Epithelial cell of proximal tubule (primary cell): ENCODE measurements at regions not wholly inside any gene's neighbourhood (a gene's known extent, or its start where the extent isn't known, plus 50 kb on each side); places are given as distances from the start of the nearest gene placed in this dataset.

Experiments
- DNase-seq: peaks from one replicate; pipeline ENCODE4 v3.0.0-alpha.2; 2011; ENCODE audit warnings: low read depth
- H3K4me3 ChIP-seq: 2 replicates; pipeline ENCODE4 v1.5.1; 2011; ENCODE audit warnings: low read depth, mild to moderate bottlenecking, low read length
- TF ChIP-seq, protein P1 (sequence below): conservative IDR thresholded peaks from 2 replicates; pipeline ENCODE4 v1.5.1; 2012; ENCODE audit warnings: low read depth, mild to moderate bottlenecking, low read length

DNA sequence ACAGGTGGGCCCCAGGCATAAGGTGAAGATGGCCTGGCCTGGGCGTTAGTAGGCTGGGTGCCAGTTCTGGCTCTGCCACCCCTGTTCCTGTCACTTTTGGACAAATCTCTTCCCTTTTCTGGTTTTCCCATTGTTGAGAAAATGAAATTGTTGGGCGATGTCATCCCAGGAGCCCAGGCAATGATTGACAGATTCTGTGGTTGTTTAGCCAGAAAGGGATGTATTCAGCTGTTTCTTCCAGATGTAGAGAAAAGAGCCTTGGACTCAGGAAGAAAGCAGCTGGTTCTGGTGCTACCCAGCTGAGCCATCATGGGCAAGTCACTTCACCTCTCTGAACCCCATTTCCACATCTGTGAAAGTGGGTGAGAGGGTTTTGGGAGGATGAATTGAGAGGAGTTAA is 60.1 kb upstream of the MRTFB start:
- TF ChIP-seq, protein P1, sequence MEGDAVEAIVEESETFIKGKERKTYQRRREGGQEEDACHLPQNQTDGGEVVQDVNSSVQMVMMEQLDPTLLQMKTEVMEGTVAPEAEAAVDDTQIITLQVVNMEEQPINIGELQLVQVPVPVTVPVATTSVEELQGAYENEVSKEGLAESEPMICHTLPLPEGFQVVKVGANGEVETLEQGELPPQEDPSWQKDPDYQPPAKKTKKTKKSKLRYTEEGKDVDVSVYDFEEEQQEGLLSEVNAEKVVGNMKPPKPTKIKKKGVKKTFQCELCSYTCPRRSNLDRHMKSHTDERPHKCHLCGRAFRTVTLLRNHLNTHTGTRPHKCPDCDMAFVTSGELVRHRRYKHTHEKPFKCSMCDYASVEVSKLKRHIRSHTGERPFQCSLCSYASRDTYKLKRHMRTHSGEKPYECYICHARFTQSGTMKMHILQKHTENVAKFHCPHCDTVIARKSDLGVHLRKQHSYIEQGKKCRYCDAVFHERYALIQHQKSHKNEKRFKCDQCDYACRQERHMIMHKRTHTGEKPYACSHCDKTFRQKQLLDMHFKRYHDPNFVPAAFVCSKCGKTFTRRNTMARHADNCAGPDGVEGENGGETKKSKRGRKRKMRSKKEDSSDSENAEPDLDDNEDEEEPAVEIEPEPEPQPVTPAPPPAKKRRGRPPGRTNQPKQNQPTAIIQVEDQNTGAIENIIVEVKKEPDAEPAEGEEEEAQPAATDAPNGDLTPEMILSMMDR, result no peak
- DNase-seq, result peak; percentile 26
- H3K4me3 ChIP-seq, result no peak overlapping the region

DNA sequence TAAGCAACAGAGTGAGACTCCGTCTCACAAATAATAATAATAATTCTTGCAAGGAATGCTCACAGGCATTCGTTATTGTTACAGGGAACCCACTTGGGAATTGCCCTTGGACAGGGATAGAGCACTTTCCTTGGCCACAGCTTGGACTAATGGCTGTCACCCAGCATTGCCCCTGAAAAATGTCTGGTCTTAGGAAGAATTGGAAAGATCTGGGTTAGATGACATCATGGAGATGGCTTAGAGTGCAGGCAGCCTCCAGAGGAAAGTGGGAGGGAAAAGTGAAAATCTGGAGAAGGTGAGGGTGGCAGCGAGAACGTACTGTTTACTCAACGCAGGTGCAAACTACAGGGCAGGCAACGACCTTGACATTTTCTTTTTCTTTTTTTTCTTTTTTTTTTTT is 59.3 kb upstream of the MRTFB start:
- no peak for DNase-seq
- no peak overlapping the region for H3K4me3 ChIP-seq
- TF ChIP-seq, protein P1, result no peak

DNA sequence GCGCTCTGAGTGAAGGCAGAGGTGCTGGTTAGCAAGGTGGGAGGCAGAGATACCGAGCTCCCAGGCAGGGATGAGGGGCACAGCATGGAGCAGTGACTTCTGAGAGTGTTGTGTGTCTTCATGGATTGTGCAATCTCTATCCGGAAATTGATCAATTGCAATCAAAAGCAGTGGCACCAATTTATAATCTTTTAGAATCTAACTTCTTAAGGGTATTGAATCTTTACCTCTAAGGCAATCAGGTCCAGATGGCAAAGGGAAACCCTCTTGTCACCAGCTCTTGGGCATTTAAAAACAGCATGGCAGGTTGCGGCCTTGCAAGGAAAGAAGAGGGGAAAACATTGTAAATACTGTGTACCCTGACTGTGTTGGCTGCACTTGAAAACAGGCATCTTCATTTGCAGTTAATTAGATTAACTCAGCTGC is 58.0 kb upstream of the MRTFB start:
- H3K4me3 ChIP-seq, result no peak overlapping the region
- TF ChIP-seq, protein P1, result no peak
- no peak for DNase-seq

DNA sequence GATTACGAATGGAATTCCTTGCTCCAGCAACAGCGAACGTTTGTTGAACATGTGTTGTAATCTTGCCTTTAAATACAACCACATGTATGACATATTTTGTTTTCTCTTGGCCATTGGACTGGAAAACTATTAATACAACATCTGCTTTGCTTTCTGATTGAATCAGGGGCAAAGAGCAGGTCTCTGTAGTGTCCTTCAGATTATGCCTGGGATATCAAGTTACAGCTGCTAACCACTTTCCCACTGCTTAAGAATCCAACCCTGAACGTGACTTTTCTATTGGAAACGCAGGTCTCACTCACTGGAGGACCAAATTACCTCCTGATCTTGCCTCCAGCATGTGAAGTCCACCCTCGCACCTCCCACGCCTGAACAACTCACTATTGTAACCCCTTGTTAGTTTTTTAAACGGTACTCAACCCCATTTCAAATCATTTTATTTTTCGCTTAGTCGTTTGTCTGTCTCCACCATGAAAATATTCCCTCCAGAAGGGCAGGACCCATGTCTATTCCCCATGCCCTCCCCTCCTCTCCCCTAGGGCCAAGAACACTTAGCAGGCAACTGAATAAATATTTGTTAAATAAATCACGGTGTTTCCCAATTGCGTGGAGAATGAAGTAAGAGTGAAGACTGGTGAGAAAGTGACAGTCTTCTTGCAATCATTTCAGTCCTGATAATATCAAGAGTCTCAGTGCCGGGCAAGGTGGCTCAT is 57.4 kb upstream of the MRTFB start:
- peak; percentile 97 for DNase-seq
- TF ChIP-seq, protein P1, result no peak
- no peak overlapping the region for H3K4me3 ChIP-seq

DNA sequence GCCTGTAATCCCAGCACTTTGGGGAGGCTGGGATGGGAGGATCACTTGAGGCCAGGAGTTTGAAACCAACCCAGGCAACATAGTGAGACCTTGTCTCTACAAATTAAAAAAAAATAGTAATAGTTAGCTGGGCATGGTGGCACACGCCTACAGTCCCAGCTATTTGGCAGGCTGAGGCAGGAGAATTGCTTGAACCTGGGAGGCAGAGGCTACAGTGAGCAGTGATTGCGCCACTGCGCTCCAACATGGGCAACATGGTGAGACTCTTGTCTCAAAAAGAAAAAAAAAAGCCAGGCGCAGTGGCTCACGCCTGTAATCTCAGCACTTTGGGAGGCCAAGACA is 56.9 kb upstream of the MRTFB start:
- no peak overlapping the region for H3K4me3 ChIP-seq
- TF ChIP-seq, protein P1, result no peak
- no peak for DNase-seq

DNA sequence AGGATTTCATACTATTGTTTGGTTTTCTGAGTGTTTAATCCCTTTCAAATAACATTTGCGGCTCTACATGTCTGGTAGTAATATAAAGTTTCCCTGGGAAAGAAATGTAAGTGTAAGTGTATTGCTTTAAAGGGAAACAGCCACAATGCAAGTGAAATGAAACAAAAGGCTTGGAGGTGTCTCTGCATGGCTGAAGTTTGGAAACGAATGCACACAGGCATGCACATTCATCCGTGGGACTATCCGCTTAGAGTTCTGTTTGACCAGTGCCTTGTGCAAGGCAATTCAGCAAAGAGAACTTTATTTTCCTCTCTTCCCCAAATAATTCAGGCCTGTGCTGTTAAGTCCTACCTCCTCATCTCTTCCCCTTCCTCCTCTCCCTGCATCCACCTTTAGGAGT is 56.1 kb upstream of the MRTFB start:
- TF ChIP-seq, protein P1, result no peak
- H3K4me3 ChIP-seq, result peak overlapping the region; percentile 26
- DNase-seq, result peak; percentile 59

DNA sequence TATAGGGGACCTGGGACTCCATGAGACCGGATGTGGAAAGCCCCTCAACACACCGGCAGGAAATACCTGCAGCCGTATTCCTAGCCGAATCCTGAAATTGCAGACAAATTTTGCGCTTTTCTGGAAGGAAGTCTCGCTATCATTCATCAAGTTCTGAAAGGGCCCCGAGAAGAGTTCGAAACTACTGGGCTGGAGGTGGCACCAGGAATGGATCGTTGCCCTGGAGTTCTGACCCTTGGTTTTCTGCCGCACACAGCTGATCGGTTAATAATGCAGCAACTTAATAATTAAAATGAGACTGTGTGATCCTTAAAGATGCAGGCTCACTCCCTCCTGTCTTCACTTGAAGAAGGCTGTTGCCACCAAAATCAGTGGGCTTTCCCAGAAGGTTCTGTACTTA is 55.7 kb upstream of the MRTFB start:
- DNase-seq, result no peak
- TF ChIP-seq, protein P1, result no peak
- H3K4me3 ChIP-seq, result peak overlapping the region; percentile 26
